GM13976 (cell line): ENCODE measurements at regions not wholly inside any gene's neighbourhood (a gene's known extent, or its start where the extent isn't known, plus 50 kb on each side); places are given as distances from the start of the nearest gene placed in this dataset.

Source experiments
- DNase-seq: peaks from one replicate; pipeline ENCODE4 v3.0.0; 2012; ENCODE audit warnings: low spot score
- CTCF ChIP-seq: IDR thresholded peaks from 2 replicates; pipeline ENCODE4 v1.5.1; 2012; ENCODE audit warnings: borderline replicate concordance, mild to moderate bottlenecking; ENCODE audit not compliant: insufficient read depth; ENCODE audit errors: extremely low read depth, missing control alignments, control extremely low read depth
- in situ Hi-C: fragments of 300-500 bp; cut with MboI; formaldehyde crosslinking; loops from one replicate; pipeline ENCODE4 v1.12.0; 2022; ENCODE audit warnings: low sequenced_read_pairs, mixed read lengths, inconsistent platforms; ENCODE audit not compliant: unreplicated experiment

GRCh38 chr15:29590701-29591100 is 231.6 kb downstream of the TJP1 start:
- DNase-seq = no peak
- in situ Hi-C loops = no loop called here
- no peak for TF ChIP-seq CTCF

GRCh38 chr15:29589975-29590374 is 232.3 kb downstream of the TJP1 start:
- DNase-seq = no peak
- in situ Hi-C loops = no loop called here
- no peak for TF ChIP-seq CTCF

- in situ Hi-C loops = no loop called here
- TF ChIP-seq CTCF = no peak
- no peak for DNase-seq
Measured at GRCh38 chr15:29589416-29589815, 232.9 kb downstream of the TJP1 start.

GRCh38 chr15:29573197-29573838 is 248.9 kb downstream of the TJP1 start:
- no peak for TF ChIP-seq CTCF
- no peak for DNase-seq
- in situ Hi-C loops = no loop called here

- no peak for TF ChIP-seq CTCF
- no peak for DNase-seq
Measured at GRCh38 chr15:29571792-29572431, 250.4 kb downstream of the TJP1 start.

GRCh38 chr15:29570948-29571791 is 251.1 kb downstream of the TJP1 start:
- TF ChIP-seq CTCF = no peak
- in situ Hi-C loops = no loop called here
- peak; percentile 41 for DNase-seq

More at GRCh38 chr15:29571792-29572431, 250.4 kb downstream of the TJP1 start:
- in situ Hi-C loops = no loop called here
